Stomach (tissue), 8 donors: ENCODE measurements at regions not wholly inside any gene's neighbourhood (a gene's known extent, or its start where the extent isn't known, plus 50 kb on each side); places are given as distances from the start of the nearest gene placed in this dataset.
"Not testable (repeated sequence)": the region's sequence is repeated elsewhere in the genome, so short reads cannot be mapped to it uniquely, and the experiment has no call there.

Experiments
- DNase-seq, 2 donors: peaks; one replicate each; pipeline versions ENCODE4 v3.0.0 to v3.0.0-alpha.2; 2013 to 2019
- H3K27ac ChIP-seq, 5 donors: fragments of 200-600 bp in 4 of 5; sonication (generic) in 4 of 5; one replicate each; pipeline ENCODE4 v1.5.1; 2013 to 2019; ENCODE audit warnings: mild to moderate bottlenecking in 1 of 5, moderate library complexity in 1 of 5
- H3K27me3 ChIP-seq, 3 donors: fragments of 200-600 bp; sonication (generic); one replicate each; pipeline ENCODE4 v1.5.1; 2017 to 2019; ENCODE audit warnings: mixed run types in 1 of 3
- H3K36me3 ChIP-seq, 4 donors: fragments of 200-600 bp; sonication (generic); 1 replicate in 3 of 4; 2 replicates in 1 of 4; pipeline ENCODE4 v1.5.1; 2016 to 2019
- H3K4me1 ChIP-seq, 4 donors: fragments of 200-600 bp; sonication (generic); one replicate each; pipeline ENCODE4 v1.5.1; 2016 to 2019
- H3K4me3 ChIP-seq, 4 donors: fragments of 200-600 bp; sonication (generic) in 3 of 4; one replicate each; pipeline ENCODE4 v1.5.1; 2016 to 2019; ENCODE audit warnings: mild to moderate bottlenecking in 1 of 4
- H3K9me3 ChIP-seq, 4 donors: fragments of 200-600 bp; sonication (generic); one replicate each; pipeline ENCODE4 v1.5.1; 2016 to 2019
- CTCF ChIP-seq, 7 experiments: fragments of 450-650 bp in 4 of 7; fragments of 200-600 bp in 3 of 7; sonication (generic) in 3 of 7; IDR thresholded peaks; one replicate each; pipeline ENCODE4 v1.5.1; 2016 to 2019; ENCODE audit warnings: antibody characterized with exemption in 7 of 7, control low read depth in 2 of 7, mild to moderate bottlenecking in 1 of 7
- EP300 ChIP-seq: sonication (generic); formaldehyde crosslinking; IDR thresholded peaks from one replicate; pipeline ENCODE4 v1.6.1; 2017; ENCODE audit warnings: antibody characterized with exemption
- POLR2A ChIP-seq, 4 donors: fragments of 450-650 bp; IDR thresholded peaks; one replicate each; pipeline ENCODE4 v1.6.1; 2016; ENCODE audit warnings: antibody characterized with exemption in 4 of 4, control low read depth in 2 of 4, mild to moderate bottlenecking in 1 of 4, moderate library complexity in 1 of 4
- POLR2AphosphoS5 ChIP-seq, 3 donors: sonication (generic); formaldehyde crosslinking; IDR thresholded peaks; one replicate each; pipeline ENCODE4 v1.6.1; 2016; ENCODE audit warnings: antibody characterized with exemption in 3 of 3
- WGBS, 5 donors: extraction: QIAGEN DNeasy Blood & Tissue Kit in 3 of 5; methylation state at CpG; one replicate each; pipeline versions ENCODE4 v1.1.5 to v1.1.7; 2013 to 2018; 5-methylcytosine and 5-hydroxymethylcytosine counted together
- intact Hi-C: fragments of 100-400 bp; cut with DNase I; formaldehyde crosslinking; loops from one replicate; pipeline ENCODE4 v1.15.1; 2023; ENCODE audit warnings: low total_unique reads
- donor health status: healthy with polysubstance abuse.
- donor health status: Bipolar disorder and iron deficiency.
- donor health status: healthy.

GRCh38 chr3:168693870-168694269 lies 598.1 kb upstream of the GOLIM4 start:
- WGBS, 5 donors = 61 to 75% (median 69%) methylated on average over 3 of the region's 3 CpGs
- H3K27me3 ChIP-seq = no peaks in the 10 kb centered on the region
- no peaks in the 10 kb centered on the region for H3K9me3 ChIP-seq
- no peaks in the 10 kb centered on the region for H3K36me3 ChIP-seq
- TF ChIP-seq CTCF (IDR thresholded peaks at IDR 0.05) = no peak
- TF ChIP-seq POLR2A (IDR thresholded peaks at IDR 0.05) = no peak
- no peak for TF ChIP-seq EP300
- no peak for TF ChIP-seq POLR2AphosphoS5 (IDR thresholded peaks at IDR 0.05)
- intact Hi-C loops = no loop called here
- DNase-seq = no peak
- H3K4me1 ChIP-seq = no peaks in the 10 kb centered on the region
- no peak overlapping the region for H3K27ac ChIP-seq
- no peak overlapping the region for H3K4me3 ChIP-seq

GRCh38 chr3:168688267-168688666 lies 592.5 kb upstream of the GOLIM4 start:
- 65 to 91% (median 72%) methylated on average over 5 of the region's 5 CpGs for WGBS, 5 donors
- TF ChIP-seq POLR2A (IDR thresholded peaks at IDR 0.05) (no peak), EP300 (no peak), POLR2AphosphoS5 (IDR thresholded peaks at IDR 0.05) (no peak), CTCF (IDR thresholded peaks at IDR 0.05) (no peak)
- no peaks in the 10 kb centered on the region for H3K36me3 ChIP-seq
- intact Hi-C loops = no loop called here
- H3K9me3 ChIP-seq = no peaks in the 10 kb centered on the region
- H3K27me3 ChIP-seq = no peaks in the 10 kb centered on the region
- H3K4me3 ChIP-seq = no peak overlapping the region
- no peaks in the 10 kb centered on the region for H3K4me1 ChIP-seq
- no peak overlapping the region for H3K27ac ChIP-seq
- DNase-seq = no peak

GRCh38 chr3:168684519-168684918 lies 588.8 kb upstream of the GOLIM4 start:
- intact Hi-C loops = no loop called here
- TF ChIP-seq EP300 = no peak
- TF ChIP-seq POLR2AphosphoS5 (IDR thresholded peaks at IDR 0.05) = no peak
- no peaks in the 10 kb centered on the region for H3K4me1 ChIP-seq
- H3K27ac ChIP-seq = no peak overlapping the region
- H3K4me3 ChIP-seq = no peak overlapping the region
- WGBS, 5 donors = 72 to 85% (median 80%) methylated on average over 6 of the region's 6 CpGs
- no peaks in the 10 kb centered on the region for H3K36me3 ChIP-seq
- no peak for DNase-seq
- H3K27me3 ChIP-seq = no peaks in the 10 kb centered on the region
- no peaks in the 10 kb centered on the region for H3K9me3 ChIP-seq

- 79 to 91% (median 84%) methylated on average over 1 of the region's 1 CpG for WGBS, 5 donors
- intact Hi-C loops = no loop called here
- no peaks in the 10 kb centered on the region for H3K9me3 ChIP-seq
- TF ChIP-seq CTCF (IDR thresholded peaks at IDR 0.05) = no peak
- no peak for TF ChIP-seq POLR2A (IDR thresholded peaks at IDR 0.05)
- TF ChIP-seq EP300 = no peak
- TF ChIP-seq POLR2AphosphoS5 (IDR thresholded peaks at IDR 0.05) = no peak
- no peak overlapping the region for H3K27ac ChIP-seq
- no peak overlapping the region for H3K4me3 ChIP-seq
- no peaks in the 10 kb centered on the region for H3K27me3 ChIP-seq
- DNase-seq = no peak
- H3K36me3 ChIP-seq = no peaks in the 10 kb centered on the region
- H3K4me1 ChIP-seq = no peaks in the 10 kb centered on the region
Measured at GRCh38 chr3:168678730-168679129, 583.0 kb upstream of the GOLIM4 start.

GRCh38 chr3:168671091-168671490 lies 575.4 kb upstream of the GOLIM4 start:
- Histone ChIP-seq H3K27ac (no peak overlapping the region), H3K9me3 (no peaks in the 10 kb centered on the region), H3K36me3 (no peaks in the 10 kb centered on the region), H3K4me1 (no peaks in the 10 kb centered on the region), H3K4me3 (no peak overlapping the region), H3K27me3 (no peaks in the 10 kb centered on the region)
- TF ChIP-seq POLR2A (IDR thresholded peaks at IDR 0.05) (no peak), CTCF (IDR thresholded peaks at IDR 0.05) (no peak), EP300 (no peak), POLR2AphosphoS5 (IDR thresholded peaks at IDR 0.05) (no peak)
- intact Hi-C loops = no loop called here
- WGBS, 5 donors = 30 to 51% (median 38%) methylated on average over 5 of the region's 5 CpGs
- DNase-seq = peak in 1 of 2 donors; percentile 19

GRCh38 chr3:168660879-168661657 lies 565.3 kb upstream of the GOLIM4 start:
- H3K27ac ChIP-seq, intact Hi-C loops, H3K4me1 ChIP-seq, H3K4me3 ChIP-seq, H3K36me3 ChIP-seq, H3K27me3 ChIP-seq, DNase-seq: not testable (repeated sequence)
- 84 to 92% (median 91%) methylated on average over 6 of the region's 6 CpGs for WGBS, 5 donors
- peaks cover 0 to 10% (median 0%) of the 10 kb centered on the region in 4 donors for H3K9me3 ChIP-seq
